Transverse colon (tissue), 4 donors: ENCODE measurements at regions not wholly inside any gene's neighbourhood (a gene's known extent, or its start where the extent isn't known, plus 50 kb on each side); places are given as distances from the start of the nearest gene placed in this dataset.

Source experiments
- DNase-seq: peaks from one replicate; pipeline ENCODE4 v3.0.0-alpha.2; 2019
- H3K27ac ChIP-seq, 4 donors: fragments of 200-600 bp; sonication (generic); 2 replicates each; pipeline ENCODE4 v1.5.1; 2016 to 2018; ENCODE audit warnings: inconsistent platforms in 4 of 4
- H3K27me3 ChIP-seq: fragments of 200-600 bp; sonication (generic); 2 replicates; pipeline ENCODE4 v1.5.1; 2017; ENCODE audit warnings: inconsistent platforms
- H3K36me3 ChIP-seq, 4 donors: fragments of 200-600 bp; sonication (generic); 2 replicates each; pipeline ENCODE4 v1.5.1; 2017 to 2019; ENCODE audit warnings: inconsistent platforms in 4 of 4
- H3K4me1 ChIP-seq, 4 donors: fragments of 200-600 bp; sonication (generic); 2 replicates each; pipeline ENCODE4 v1.5.1; 2017 to 2020; ENCODE audit warnings: inconsistent platforms in 4 of 4
- H3K4me3 ChIP-seq, 4 donors: fragments of 200-600 bp; sonication (generic); 1 replicate in 1 of 4; 2 replicates in 3 of 4; pipeline versions ENCODE4 v1.5.1 to v1.6.1; 2017 to 2019; ENCODE audit warnings: inconsistent platforms in 4 of 4
- H3K9me3 ChIP-seq, 2 donors: fragments of 200-600 bp; sonication (generic); 2 replicates each; pipeline ENCODE4 v1.5.1; 2017 to 2019; ENCODE audit warnings: inconsistent platforms in 2 of 2
- CTCF ChIP-seq, 5 experiments: fragments of 200-600 bp in 3 of 5; fragments of 450-650 bp in 2 of 5; sonication (generic) in 3 of 5; IDR thresholded peaks; 1 replicate in 2 of 5; 2 replicates in 3 of 5; pipeline ENCODE4 v1.5.1; 2016 to 2017; ENCODE audit warnings: antibody characterized with exemption in 5 of 5, inconsistent platforms in 3 of 5, mild to moderate bottlenecking in 2 of 5, moderate library complexity in 1 of 5
- EP300 ChIP-seq: sonication (generic); formaldehyde crosslinking; IDR thresholded peaks from one replicate; pipeline ENCODE4 v1.6.1; 2017; ENCODE audit warnings: antibody characterized with exemption, low read depth
- POLR2A ChIP-seq: fragments of 450-650 bp; IDR thresholded peaks from one replicate; pipeline ENCODE4 v1.6.1; 2016; ENCODE audit warnings: antibody characterized with exemption, mild to moderate bottlenecking, moderate library complexity
- POLR2AphosphoS5 ChIP-seq, 3 donors: sonication (generic); formaldehyde crosslinking; IDR thresholded peaks; one replicate each; pipeline ENCODE4 v1.6.1; 2016; ENCODE audit warnings: antibody characterized with exemption in 3 of 3
- WGBS, 2 donors: methylation state at CpG; one replicate each; pipeline ENCODE4 v1.1.5; 2018; ENCODE audit warnings: low coverage in 1 of 2; 5-methylcytosine and 5-hydroxymethylcytosine counted together
- in situ Hi-C, 4 donors: fragments of 200-750 bp; cut with MboI; loops; one replicate each; pipeline versions ENCODE4 v1.15.0 to v1.15.1; 2017; ENCODE audit warnings: low sequenced_read_pairs in 3 of 4, low pct_ligation_motif_present in 1 of 4, low pct_unique_long_range_greater_than_20kb in 1 of 4
- intact Hi-C: fragments of 100-400 bp; cut with DNase I; formaldehyde crosslinking; loops from one replicate; pipeline ENCODE4 v1.15.1; 2023; ENCODE audit warnings: low total_unique reads

- no peaks in the 10 kb centered on the region for H3K9me3 ChIP-seq
- H3K4me3 ChIP-seq = no peak overlapping the region
- H3K4me1 ChIP-seq = no peaks in the 10 kb centered on the region
- no peak for DNase-seq
- 64 to 81% methylated on average over 4 of the region's 4 CpGs for WGBS, 2 donors
- H3K36me3 ChIP-seq = no peaks in the 10 kb centered on the region
- in situ Hi-C loops = no loop called here
- no peak overlapping the region for H3K27ac ChIP-seq
- no peak for TF ChIP-seq POLR2A
- no peak for TF ChIP-seq POLR2AphosphoS5 (IDR thresholded peaks at IDR 0.05)
- TF ChIP-seq CTCF (IDR thresholded peaks at IDR 0.05) = no peak
- TF ChIP-seq EP300 = no peak
- intact Hi-C loops = loop anchor here (10.0 kb wide), 1 partner anchor 250 kb away; no protein-coding TSS in a partner anchor
- no peaks in the 10 kb centered on the region for H3K27me3 ChIP-seq
These were observed 853.9 kb downstream of the KCNT2 start for GRCh38 chr1:195754303-195754702.

GRCh38 chr1:195748969-195749368 is 859.3 kb downstream of the KCNT2 start:
- WGBS, 2 donors = 83 to 91% methylated on average over 1 of the region's 1 CpG
- Histone ChIP-seq H3K9me3 (no peaks in the 10 kb centered on the region), H3K4me1 (no peaks in the 10 kb centered on the region), H3K27ac (no peak overlapping the region), H3K36me3 (no peaks in the 10 kb centered on the region), H3K27me3 (no peaks in the 10 kb centered on the region), H3K4me3 (no peak overlapping the region)
- in situ Hi-C loops = no loop called here
- intact Hi-C loops = no loop called here
- TF ChIP-seq EP300 (no peak), POLR2AphosphoS5 (IDR thresholded peaks at IDR 0.05) (no peak), CTCF (IDR thresholded peaks at IDR 0.05) (no peak), POLR2A (no peak)
- no peak for DNase-seq

- H3K4me3 ChIP-seq = no peak overlapping the region
- WGBS, 2 donors = 46 to 57% methylated on average over 1 of the region's 1 CpG
- DNase-seq = no peak
- H3K9me3 ChIP-seq = no peaks in the 10 kb centered on the region
- H3K27ac ChIP-seq = no peak overlapping the region
- intact Hi-C loops (no loop called here), in situ Hi-C loops (no loop called here)
- no peaks in the 10 kb centered on the region for H3K27me3 ChIP-seq
- H3K36me3 ChIP-seq = no peaks in the 10 kb centered on the region
- TF ChIP-seq POLR2AphosphoS5 (IDR thresholded peaks at IDR 0.05) = no peak
- TF ChIP-seq EP300 = no peak
- no peak for TF ChIP-seq POLR2A
- no peak for TF ChIP-seq CTCF (IDR thresholded peaks at IDR 0.05)
- no peaks in the 10 kb centered on the region for H3K4me1 ChIP-seq
These were observed 862.8 kb downstream of the KCNT2 start for GRCh38 chr1:195745189-195746010.

GRCh38 chr1:195744256-195744655 is 864.0 kb downstream of the KCNT2 start:
- Histone ChIP-seq H3K4me1 (no peaks in the 10 kb centered on the region), H3K27me3 (no peaks in the 10 kb centered on the region), H3K36me3 (no peaks in the 10 kb centered on the region), H3K4me3 (no peak overlapping the region), H3K9me3 (no peaks in the 10 kb centered on the region), H3K27ac (no peak overlapping the region)
- in situ Hi-C loops (no loop called here), intact Hi-C loops (no loop called here)
- 48 to 84% methylated on average over 4 to 6 of the region's 6 CpGs for WGBS, 2 donors
- DNase-seq = no peak
- TF ChIP-seq CTCF (IDR thresholded peaks at IDR 0.05) = no peak
- TF ChIP-seq EP300 = no peak
- TF ChIP-seq POLR2AphosphoS5 (IDR thresholded peaks at IDR 0.05) = no peak
- TF ChIP-seq POLR2A = no peak
